ENCODE measurements at regions not wholly inside any gene's neighbourhood (a gene's known extent, or its start where the extent isn't known, plus 50 kb on each side); places are given as distances from the start of the nearest gene placed in this dataset.
"Not testable (repeated sequence)": the region's sequence is repeated elsewhere in the genome, so short reads cannot be mapped to it uniquely, and the experiment has no call there.

GRCh38 chr18:8501044-8501443, 108.2 kb upstream of the RAB12 start:
- no peak for FAIRE-seq

DNA sequence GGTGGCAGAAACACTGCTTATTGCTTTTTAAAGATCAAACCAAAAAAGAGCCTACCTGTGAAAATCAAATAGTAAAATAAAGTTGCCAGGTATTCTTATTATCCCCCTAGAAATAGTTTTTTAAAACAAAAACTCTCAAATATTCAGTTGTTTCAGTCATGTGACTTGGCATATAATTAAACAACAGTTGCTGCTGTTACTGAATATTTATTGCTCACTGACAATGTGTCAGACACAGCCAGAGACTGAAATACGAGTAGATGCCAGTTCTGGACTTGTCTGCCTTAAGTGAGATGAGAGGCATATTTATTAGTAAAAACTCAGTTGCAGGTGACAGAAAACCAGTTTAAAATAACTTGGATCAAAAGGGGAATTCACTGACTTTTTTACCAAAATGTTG, 106.0 kb upstream of the RAB12 start:
- FAIRE-seq = no peak

DNA sequence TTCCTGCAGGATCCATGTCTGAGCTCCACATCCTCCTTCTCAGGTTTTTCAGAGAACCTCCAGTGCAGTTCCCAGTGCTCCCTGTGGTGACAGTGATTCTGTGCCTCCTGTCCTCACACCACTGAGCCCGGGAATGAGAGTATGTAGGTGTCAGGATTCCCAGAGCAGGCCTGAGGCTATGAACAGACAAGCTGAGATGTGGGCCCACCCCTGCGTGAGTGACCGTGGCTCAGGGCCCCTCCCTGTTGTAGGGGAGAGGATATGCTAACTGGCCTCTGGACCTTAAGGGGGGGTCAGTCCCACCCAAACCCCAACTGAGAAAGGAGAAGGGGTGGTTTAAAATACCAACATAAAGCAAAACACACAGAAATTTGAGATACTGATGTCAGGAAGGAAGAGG, 104.8 kb upstream of the RAB12 start:
- no peak for FAIRE-seq

DNA sequence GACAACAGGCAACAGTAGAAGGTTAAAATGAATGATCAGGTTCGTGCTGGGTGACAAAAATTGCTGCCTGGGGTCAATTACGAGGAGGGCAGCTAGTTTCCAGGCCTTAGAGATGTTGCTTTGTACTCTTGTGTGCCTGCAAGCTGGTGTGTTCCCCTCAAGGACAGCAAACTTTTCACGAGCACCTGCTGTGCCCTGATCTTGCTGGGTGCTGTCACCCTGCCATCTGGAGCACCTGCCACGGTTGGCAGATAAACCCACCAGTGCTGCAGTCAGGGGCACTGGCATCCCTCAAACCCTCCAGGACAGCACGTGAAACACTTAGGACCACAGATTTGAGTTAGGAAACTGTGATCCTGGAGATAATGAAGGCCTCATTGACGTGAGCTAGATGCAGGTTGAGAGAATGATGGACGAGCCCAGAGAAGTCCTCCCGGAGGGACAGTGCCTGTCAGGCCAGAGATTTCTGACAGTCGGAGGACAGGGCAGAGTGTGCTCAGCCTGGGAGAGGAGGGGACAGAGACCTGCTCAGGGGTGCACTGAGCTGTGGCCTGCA, 104.3 kb upstream of the RAB12 start:
- FAIRE-seq = no peak

- no peak for FAIRE-seq
Observed at GRCh38 chr18:8506251-8507049, 102.8 kb upstream of the RAB12 start.

DNA sequence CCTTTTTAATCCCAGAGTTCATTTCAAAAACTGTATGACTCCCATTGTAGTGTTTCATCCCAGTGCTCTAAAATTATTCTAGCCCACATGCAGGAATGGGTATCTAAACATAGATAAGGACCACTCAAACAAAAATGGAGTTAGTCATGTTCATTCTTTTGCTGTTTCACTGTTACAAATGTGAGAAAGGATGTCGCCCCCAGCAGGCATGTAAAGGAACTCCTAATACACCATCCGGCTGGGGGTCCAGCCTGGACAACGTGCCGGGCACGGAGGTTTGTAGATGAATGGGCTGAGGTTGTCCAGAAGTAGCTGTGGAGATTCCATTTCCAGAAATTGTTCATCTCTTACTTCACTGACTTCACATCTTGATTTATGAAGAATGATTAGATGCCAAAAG, 101.9 kb upstream of the RAB12 start:
- FAIRE-seq = no peak

GRCh38 chr18:8507915-8508705, 101.1 kb upstream of the RAB12 start:
- FAIRE-seq = no peak

GRCh38 chr18:8513249-8513648, 96.0 kb upstream of the RAB12 start:
- no peak for FAIRE-seq

- no peak for FAIRE-seq
Observed at GRCh38 chr18:8514409-8514808, 94.8 kb upstream of the RAB12 start.

DNA sequence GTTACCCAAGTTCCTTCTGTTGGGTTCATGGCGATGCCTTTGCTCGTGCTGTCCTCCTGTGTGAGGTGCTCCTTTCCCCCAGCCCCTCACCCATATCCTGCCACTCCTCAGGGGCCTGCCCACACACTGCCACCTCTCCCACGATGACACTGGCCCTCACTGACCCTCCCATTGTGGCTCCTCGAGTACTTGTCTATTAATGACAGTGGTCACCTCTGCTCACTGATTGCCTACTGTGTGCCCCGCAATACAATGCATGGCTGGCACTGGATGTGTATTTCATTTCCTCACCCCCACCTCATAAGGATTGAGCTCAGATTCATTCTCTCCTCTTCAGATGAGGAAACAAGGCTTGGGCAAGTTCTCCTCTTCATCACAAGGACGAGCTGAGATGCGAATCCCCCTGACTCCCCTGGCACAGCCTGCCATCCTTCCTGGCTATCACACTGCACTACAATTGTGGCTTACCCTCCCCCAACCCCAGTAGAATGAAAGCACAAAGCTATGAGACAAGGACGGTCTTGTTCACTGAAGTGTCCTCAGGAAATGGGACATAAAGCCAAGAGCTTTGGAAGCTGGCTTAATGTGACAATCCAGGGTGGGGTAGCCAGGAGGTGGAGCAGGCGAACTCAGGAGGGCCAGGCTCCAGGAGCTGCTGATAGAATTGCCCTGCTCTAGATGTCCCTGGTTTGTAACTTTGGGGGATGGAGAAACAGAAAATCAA, 93.9 kb upstream of the RAB12 start:
- FAIRE-seq = no peak

- no peak for FAIRE-seq
Observed at GRCh38 chr18:8516371-8517250, 92.6 kb upstream of the RAB12 start.

GRCh38 chr18:8517276-8517675, 92.0 kb upstream of the RAB12 start:
- no peak for FAIRE-seq

DNA sequence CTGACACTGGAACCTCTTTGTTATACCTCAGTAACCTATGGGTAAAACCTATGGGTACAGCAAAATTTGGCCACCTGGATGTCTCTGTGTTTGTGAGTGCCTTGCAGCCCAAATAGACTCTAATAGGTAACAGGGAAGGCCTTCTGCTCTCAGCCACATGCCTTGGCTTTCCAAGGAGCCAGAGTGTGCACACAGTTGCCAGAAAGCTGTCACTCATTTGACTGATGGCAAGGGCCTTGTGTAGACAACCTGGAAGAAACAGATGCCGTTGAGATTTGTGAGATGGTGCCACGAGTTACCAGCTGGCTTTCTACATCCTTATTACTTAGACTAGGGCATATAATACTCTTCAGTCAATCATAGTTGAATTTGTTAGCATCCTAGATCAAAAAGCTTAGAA, 90.1 kb upstream of the RAB12 start:
- no peak for FAIRE-seq

DNA sequence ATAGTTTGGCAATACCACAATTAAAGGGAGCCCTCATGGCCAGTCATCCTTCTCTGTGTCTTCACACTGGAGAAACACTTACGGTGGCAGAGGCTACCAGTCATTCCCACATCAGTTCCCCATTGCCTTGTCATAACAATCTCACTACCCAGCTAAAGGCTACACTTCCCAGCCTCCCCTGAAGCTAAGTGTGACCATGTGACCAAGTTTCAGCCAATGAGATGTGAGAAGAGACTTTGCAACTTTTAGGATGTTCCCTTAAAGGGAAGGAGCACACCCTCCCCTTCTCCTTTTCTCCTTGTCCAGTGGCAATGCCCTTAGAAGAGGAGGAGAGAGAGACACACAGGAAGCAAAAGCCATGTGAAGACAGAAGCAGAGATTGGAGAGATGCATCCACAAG, 89.0 kb upstream of the RAB12 start:
- FAIRE-seq = no peak

GRCh38 chr18:8522756-8523155, 86.5 kb upstream of the RAB12 start:
- no peak for FAIRE-seq

DNA sequence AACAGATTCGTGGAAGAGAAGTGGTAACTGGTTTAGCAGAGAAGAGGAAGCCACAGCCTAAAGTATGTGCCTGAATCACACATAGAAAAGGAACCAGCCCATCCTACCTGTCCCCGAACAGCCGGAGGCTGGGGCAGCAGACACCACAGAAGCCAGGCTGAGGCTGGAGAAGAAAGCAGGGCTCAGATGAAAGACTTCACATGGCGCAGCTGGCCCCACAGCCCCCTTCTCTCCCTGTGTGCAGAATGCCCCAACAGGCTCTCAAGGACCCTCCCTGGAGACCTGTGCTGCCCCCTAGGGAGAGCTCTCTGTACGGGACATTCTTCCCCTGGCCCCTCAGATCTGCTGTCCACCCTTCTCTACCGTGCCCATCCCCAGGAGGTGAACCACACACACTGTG, 83.5 kb upstream of the RAB12 start:
- no peak for FAIRE-seq

DNA sequence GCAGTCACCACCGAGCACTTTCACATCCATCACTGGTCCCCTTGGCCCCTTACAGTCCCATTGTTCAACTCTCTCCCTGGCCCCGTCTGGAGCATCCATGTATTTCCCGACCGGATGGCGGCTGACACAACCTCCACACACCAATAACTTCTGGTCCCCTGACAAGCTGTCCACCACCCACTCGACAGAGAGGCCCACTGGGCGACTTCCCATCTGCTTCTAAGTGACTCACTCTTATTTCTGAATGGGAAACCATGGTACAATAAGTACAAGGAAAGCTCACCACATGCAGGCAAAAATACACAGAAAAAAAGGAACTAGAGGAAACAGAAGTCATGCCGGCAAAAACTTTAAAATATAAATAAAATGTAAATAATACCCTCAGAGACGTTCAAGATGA, 82.9 kb upstream of the RAB12 start:
- no peak for FAIRE-seq

DNA sequence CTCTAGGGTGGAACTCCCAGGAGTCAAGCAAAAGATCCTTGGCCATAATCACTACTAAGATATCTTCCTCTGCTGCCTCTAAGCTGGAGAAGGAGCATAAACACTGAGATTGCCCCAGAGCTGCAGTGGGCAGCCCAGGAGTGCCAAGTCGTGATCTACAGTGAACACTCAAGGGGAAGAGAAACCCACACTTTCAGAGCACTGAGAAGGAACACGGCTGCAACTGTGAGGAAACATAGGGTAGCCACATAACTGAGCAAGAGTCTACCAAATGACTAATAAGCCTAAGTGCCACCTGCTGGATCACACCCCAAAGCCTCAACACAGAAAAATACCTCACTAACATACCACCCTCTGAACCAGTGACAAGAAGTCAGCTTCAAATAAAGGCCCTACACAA, 79.6 kb upstream of the RAB12 start:
- no peak for FAIRE-seq

DNA sequence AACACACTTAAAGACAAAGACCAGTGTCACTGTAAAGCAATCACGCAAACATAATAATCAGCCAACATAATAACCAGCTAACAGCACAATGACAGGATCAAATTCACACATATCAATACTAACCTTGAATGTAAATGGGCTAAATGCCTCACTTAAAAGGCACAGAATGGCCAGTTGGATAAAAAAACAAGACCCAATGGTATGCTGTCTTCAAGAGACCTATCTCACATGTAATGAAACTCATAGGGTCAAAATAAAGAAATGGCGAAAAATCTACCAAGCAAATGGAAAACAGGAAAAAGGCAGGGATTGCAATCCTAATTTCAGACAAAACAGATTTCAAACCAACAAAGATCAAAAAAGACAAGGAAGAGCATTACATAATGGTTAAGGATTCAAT, 78.2 kb upstream of the RAB12 start:
- FAIRE-seq = not testable (repeated sequence)

DNA sequence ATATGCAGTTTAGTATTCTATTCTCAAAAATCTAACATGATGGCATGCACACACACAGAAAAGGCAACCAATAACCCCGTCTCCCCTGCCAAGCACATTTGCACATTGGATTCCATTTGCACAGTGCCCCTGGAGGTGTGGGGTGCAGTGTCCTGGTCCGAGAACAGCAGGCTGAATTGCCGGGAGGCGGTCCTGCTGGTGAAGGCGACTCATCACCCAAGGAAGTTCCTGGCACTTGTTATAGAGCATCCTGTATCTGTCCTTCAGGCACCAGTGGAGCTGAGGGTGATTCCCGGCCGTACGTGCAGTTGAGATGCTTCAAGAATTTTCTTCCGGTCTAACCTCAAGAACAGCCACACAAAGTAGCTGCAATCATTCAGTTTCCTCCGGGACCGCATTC, 73.0 kb upstream of the RAB12 start:
- no peak for FAIRE-seq

- FAIRE-seq = no peak
Observed at GRCh38 chr18:8536922-8537321, 72.3 kb upstream of the RAB12 start.

DNA sequence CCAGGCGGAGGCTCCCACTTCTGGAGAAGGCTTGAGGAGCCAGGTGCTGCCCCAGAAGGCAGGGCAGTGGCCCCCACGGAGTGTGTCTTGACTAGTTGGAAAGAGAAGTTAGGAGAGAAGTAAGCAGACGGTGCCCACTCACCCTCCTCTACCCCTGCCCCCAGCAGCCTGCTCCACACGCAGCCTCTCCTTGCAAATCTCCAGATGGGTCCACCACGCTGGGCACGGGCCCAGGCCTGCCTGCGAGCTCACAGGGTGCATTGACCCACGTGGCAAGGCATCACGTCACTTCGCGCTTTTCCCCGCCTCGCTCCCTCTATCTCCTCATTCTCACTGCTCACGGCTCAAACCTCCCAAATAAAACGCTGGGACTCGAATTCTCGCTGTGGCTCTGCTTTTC, 71.8 kb upstream of the RAB12 start:
- FAIRE-seq = no peak

All from TTC549 (cell line).